HepG2 (cell line): ENCODE measurements at regions not wholly inside any gene's neighbourhood (a gene's known extent, or its start where the extent isn't known, plus 50 kb on each side); places are given as distances from the start of the nearest gene placed in this dataset.

Experiments used
- BORCS8-MEF2B ChIP-seq: sonication (generic); formaldehyde crosslinking; IDR thresholded peaks from 2 replicates; pipeline ENCODE4 v1.8.0; 2022; ENCODE audit warnings: mild to moderate bottlenecking, missing genetic modification reagents
- CEBPB ChIP-seq: IDR thresholded peaks from 2 replicates; pipeline ENCODE4 v1.6.1; 2011; ENCODE audit warnings: low read depth, low read length, improper control_type of control experiment, borderline replicate concordance
- CHD2 ChIP-seq: IDR thresholded peaks from 2 replicates; pipeline ENCODE4 v1.6.1; 2011; ENCODE audit warnings: low read depth, low read length, improper control_type of control experiment
- GZF1 ChIP-seq: sonication (generic); formaldehyde crosslinking; IDR thresholded peaks from 2 replicates; pipeline ENCODE4 v1.5.1; 2020; ENCODE audit warnings: mild to moderate bottlenecking, missing genetic modification reagents
- HDAC2 ChIP-seq: sonication (generic); formaldehyde crosslinking; IDR thresholded peaks from 2 replicates; pipeline ENCODE4 v1.4.0; 2020; ENCODE audit warnings: missing genetic modification reagents
- HMG20B ChIP-seq: conservative IDR thresholded peaks from 2 replicates; pipeline ENCODE4 v1.6.1; 2016; ENCODE audit warnings: missing genetic modification reagents, missing compliant biosample characterization
- KLF9 ChIP-seq: IDR thresholded peaks from 2 replicates; pipeline ENCODE4 v1.6.1; 2016; ENCODE audit warnings: low read depth
- MAFK ChIP-seq, 2 experiments: IDR thresholded peaks in 1 of 2; conservative IDR thresholded peaks in 1 of 2; 2 replicates each; pipeline ENCODE4 v1.6.1; 2011; ENCODE audit warnings: improper control_type of control experiment in 2 of 2, low read length in 2 of 2
- PLRG1 ChIP-seq: fragments of 450-650 bp; conservative IDR thresholded peaks from 2 replicates; pipeline ENCODE4 v1.6.1; 2016
- TGIF2 ChIP-seq: IDR thresholded peaks from 2 replicates; pipeline ENCODE4 v1.6.1; 2016; ENCODE audit warnings: control low read depth, missing compliant biosample characterization
- ZNF496 ChIP-seq: sonication (generic); formaldehyde crosslinking; IDR thresholded peaks from 2 replicates; pipeline ENCODE4 v1.8.1; 2023; ENCODE audit warnings: mild to moderate bottlenecking, moderate library complexity, missing genetic modification reagents; ENCODE audit not compliant: insufficient replicate concordance
- TF ChIP-seq, protein P1 (sequence below): sonication (generic); formaldehyde crosslinking; IDR thresholded peaks from 2 replicates; pipeline ENCODE4 v1.9.0; 2021; ENCODE audit warnings: missing genetic modification reagents, borderline replicate concordance
- TF ChIP-seq, protein P2 (sequence below): sonication (generic); formaldehyde crosslinking; IDR thresholded peaks from 2 replicates; pipeline ENCODE4 v1.9.0; 2021; ENCODE audit warnings: missing genetic modification reagents, mild to moderate bottlenecking, borderline replicate concordance
- TF ChIP-seq, protein P3 (sequence below): sonication (generic); formaldehyde crosslinking; IDR thresholded peaks from 2 replicates; pipeline ENCODE4 v1.8.1; 2023; ENCODE audit warnings: mild to moderate bottlenecking, moderate library complexity, missing genetic modification reagents
- TF ChIP-seq, protein P4 (sequence below): sonication (generic); formaldehyde crosslinking; IDR thresholded peaks from 2 replicates; pipeline ENCODE4 v1.5.0; 2020; ENCODE audit warnings: missing genetic modification reagents
- TF ChIP-seq, protein P5 (sequence below): IDR thresholded peaks from 2 replicates; pipeline ENCODE4 v1.6.1; 2016; ENCODE audit warnings: missing biosample characterization, missing genetic modification reagents, low read depth
- TF ChIP-seq, protein P6 (sequence below): sonication (generic); formaldehyde crosslinking; IDR thresholded peaks from 2 replicates; pipeline ENCODE4 v1.4.0; 2020; ENCODE audit warnings: missing genetic modification reagents
- TF ChIP-seq, protein P7 (sequence below): IDR thresholded peaks from 2 replicates; pipeline ENCODE4 v1.6.1; 2012; ENCODE audit warnings: inconsistent platforms
- TF ChIP-seq, protein P8 (sequence below): sonication (generic); formaldehyde crosslinking; IDR thresholded peaks from 2 replicates; pipeline ENCODE4 v1.4.0; 2020; ENCODE audit warnings: missing genetic modification reagents

DNA sequence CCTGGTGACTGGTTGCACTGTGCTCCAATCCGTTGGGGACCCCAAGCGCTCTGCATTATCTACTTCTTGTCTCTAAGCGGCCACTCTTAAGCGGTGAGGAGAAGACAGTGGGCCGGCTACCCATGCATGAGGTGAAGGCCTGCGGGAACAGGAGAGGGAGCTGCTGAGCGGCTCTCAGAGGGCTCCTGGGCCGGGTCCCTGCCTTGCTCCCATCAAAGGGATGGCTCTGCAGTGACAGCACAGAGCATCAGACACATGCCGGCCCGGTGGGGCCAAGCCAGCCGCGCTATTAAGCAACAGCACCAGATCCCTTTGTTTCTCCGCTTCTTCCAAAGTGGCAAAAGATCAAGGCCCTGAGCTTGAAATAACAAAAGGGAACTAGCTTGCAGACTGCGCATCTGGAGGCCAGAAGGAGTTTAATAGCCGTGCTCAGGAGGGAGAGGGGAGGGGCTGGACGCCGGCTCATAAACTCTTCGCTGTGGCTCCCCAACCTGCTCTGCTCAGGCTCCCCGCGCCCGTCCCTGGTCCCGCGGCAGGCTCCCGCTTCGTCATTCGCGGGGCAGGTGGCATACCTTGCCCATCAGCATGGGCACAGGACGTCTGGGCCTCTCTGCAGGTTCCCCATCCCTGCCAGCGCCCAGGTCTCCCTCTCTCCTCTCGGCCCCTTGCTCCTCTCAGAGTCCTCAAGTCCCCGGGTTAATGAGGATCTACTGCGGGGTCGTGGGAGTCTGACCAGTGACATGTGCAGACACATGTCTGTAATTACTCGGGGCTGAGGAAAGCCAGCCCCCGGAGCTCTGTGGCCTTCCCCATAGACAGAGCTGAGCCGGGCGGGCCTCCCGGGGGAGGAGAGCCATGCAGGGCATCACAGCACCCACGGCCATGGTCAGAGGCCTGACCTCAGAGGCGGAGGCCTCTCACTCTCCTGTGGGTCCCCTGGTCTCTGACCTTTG is 96.7 kb downstream of the ASB1 start (continued):
- TF ChIP-seq, protein P1, sequence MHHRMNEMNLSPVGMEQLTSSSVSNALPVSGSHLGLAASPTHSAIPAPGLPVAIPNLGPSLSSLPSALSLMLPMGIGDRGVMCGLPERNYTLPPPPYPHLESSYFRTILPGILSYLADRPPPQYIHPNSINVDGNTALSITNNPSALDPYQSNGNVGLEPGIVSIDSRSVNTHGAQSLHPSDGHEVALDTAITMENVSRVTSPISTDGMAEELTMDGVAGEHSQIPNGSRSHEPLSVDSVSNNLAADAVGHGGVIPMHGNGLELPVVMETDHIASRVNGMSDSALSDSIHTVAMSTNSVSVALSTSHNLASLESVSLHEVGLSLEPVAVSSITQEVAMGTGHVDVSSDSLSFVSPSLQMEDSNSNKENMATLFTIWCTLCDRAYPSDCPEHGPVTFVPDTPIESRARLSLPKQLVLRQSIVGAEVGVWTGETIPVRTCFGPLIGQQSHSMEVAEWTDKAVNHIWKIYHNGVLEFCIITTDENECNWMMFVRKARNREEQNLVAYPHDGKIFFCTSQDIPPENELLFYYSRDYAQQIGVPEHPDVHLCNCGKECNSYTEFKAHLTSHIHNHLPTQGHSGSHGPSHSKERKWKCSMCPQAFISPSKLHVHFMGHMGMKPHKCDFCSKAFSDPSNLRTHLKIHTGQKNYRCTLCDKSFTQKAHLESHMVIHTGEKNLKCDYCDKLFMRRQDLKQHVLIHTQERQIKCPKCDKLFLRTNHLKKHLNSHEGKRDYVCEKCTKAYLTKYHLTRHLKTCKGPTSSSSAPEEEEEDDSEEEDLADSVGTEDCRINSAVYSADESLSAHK, result no peak
- TF ChIP-seq CEBPB (peak; percentile 95), PLRG1 (no peak), GZF1 (CRISPR knock-in tag) (no peak), MAFK (conservative IDR thresholded peaks at IDR 0.05 in 1 of 2, IDR thresholded peaks at IDR 0.05 in 1 of 2; ENCODE audit: low read length in 2 of 2) (no peak), HMG20B (CRISPR knock-in tag) (no peak), TGIF2 (CRISPR knock-in tag) (no peak), BORCS8-MEF2B (CRISPR knock-in tag) (0 out of 2 replicates have a peak, but pooled peaks have one; percentile 46), HDAC2 (peak; percentile 50; the same call in 1 of the 2 replicates), ZNF496 (no peak), CHD2 (no peak), KLF9 (no peak)
- TF ChIP-seq, protein P2, sequence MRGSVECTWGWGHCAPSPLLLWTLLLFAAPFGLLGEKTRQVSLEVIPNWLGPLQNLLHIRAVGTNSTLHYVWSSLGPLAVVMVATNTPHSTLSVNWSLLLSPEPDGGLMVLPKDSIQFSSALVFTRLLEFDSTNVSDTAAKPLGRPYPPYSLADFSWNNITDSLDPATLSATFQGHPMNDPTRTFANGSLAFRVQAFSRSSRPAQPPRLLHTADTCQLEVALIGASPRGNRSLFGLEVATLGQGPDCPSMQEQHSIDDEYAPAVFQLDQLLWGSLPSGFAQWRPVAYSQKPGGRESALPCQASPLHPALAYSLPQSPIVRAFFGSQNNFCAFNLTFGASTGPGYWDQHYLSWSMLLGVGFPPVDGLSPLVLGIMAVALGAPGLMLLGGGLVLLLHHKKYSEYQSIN (CRISPR knock-in tag), result no peak
- TF ChIP-seq, protein P3, sequence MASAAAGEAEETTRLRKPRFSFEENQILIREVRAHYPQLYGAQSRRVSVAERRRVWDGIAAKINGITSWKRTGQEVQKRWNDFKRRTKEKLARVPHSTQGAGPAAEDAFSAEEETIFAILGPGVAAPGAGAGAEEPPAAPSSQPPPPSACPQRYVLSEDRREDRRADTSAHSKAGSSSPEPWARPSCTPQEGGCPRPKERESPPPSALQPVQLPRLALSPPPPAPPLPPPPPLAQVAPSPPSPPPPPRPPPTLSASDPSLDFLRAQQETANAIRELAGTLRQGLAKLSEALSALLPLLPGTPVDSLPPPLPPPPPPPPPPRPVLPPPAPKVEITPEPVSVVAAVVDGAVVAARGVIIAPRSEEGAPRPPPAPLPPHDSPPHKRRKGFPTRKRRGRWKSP (CRISPR knock-in tag), result no peak; the same call in 1 of the 2 replicates
- TF ChIP-seq, protein P4, sequence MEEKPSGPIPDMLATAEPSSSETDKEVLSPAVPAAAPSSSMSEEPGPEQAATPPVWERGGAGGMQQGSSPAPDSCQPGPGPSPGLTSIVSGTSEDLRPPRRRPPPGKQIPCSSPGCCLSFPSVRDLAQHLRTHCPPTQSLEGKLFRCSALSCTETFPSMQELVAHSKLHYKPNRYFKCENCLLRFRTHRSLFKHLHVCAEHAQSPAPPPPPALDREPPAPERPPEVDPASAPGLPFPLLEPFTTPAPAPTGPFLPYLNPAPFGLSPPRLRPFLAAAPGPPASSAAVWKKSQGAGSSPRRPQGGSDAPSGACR (CRISPR knock-in tag), result no peak
- TF ChIP-seq, protein P5, sequence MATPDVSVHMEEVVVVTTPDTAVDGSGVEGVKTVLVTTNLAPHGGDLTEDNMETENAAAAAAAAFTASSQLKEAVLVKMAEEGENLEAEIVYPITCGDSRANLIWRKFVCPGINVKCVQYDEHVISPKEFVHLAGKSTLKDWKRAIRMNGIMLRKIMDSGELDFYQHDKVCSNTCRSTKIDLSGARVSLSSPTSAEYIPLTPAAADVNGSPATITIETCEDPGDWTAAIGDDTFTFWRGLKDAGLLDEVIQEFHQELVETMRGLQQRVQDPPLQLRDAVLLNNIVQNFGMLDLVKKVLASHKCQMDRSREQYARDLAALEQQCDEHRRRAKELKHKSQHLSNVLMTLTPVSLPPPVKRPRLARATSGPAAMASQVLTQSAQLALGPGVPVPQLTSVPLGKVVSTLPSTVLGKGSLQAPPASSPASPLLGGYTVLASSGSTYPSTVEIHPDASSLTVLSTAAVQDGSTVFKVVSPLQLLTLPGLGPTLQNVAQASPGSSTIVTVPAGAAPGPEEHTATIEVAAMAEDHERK (CRISPR knock-in tag), result no peak
- TF ChIP-seq, protein P6, sequence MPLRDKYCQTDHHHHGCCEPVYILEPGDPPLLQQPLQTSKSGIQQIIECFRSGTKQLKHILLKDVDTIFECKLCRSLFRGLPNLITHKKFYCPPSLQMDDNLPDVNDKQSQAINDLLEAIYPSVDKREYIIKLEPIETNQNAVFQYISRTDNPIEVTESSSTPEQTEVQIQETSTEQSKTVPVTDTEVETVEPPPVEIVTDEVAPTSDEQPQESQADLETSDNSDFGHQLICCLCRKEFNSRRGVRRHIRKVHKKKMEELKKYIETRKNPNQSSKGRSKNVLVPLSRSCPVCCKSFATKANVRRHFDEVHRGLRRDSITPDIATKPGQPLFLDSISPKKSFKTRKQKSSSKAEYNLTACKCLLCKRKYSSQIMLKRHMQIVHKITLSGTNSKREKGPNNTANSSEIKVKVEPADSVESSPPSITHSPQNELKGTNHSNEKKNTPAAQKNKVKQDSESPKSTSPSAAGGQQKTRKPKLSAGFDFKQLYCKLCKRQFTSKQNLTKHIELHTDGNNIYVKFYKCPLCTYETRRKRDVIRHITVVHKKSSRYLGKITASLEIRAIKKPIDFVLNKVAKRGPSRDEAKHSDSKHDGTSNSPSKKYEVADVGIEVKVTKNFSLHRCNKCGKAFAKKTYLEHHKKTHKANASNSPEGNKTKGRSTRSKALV (CRISPR knock-in tag), result no peak
- TF ChIP-seq, protein P7, sequence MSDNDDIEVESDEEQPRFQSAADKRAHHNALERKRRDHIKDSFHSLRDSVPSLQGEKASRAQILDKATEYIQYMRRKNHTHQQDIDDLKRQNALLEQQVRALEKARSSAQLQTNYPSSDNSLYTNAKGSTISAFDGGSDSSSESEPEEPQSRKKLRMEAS, result peak; percentile 69
- TF ChIP-seq, protein P8, sequence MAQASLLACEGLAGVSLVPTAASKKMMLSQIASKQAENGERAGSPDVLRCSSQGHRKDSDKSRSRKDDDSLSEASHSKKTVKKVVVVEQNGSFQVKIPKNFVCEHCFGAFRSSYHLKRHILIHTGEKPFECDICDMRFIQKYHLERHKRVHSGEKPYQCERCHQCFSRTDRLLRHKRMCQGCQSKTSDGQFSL (CRISPR knock-in tag), result no peak
